ENCODE measurements at regions not wholly inside any gene's neighbourhood (a gene's known extent, or its start where the extent isn't known, plus 50 kb on each side); places are given as distances from the start of the nearest gene placed in this dataset.

- CTCF ChIA-PET: interaction anchor here (0.6 kb wide), 1 partner anchor 8 kb away, joined by 4 read pairs; no protein-coding TSS in a partner anchor
- Histone ChIP-seq H3K9me3 (ENCODE audit: control insufficient read depth, insufficient read depth, low read depth, low read length) (no peaks in the 10 kb centered on the region), H3K4me1 (ENCODE audit: control insufficient read depth, insufficient read depth, low read length) (no peaks in the 10 kb centered on the region), H3K4me3 (ENCODE audit: low read depth, low read length) (no peak overlapping the region), H3K27ac (ENCODE audit: extremely low read depth, low read depth, low read length) (no peak overlapping the region), H3K36me3 (ENCODE audit: control insufficient read depth in 2 of 2, insufficient read depth in 1 of 2, low read length in 2 of 2) (no peaks in the 10 kb centered on the region)
- POLR2A ChIA-PET: no interaction called here
- no peak for TF ChIP-seq SALL2 (tag by site-specific recombination; IDR thresholded peaks at IDR 0.05; ENCODE audit: borderline replicate concordance)
- TF ChIP-seq ZNF518A (tag by site-specific recombination; conservative IDR thresholded peaks at IDR 0.05; ENCODE audit: low read depth): no peak
- TF ChIP-seq ZBTB10 (tag by site-specific recombination; IDR thresholded peaks at IDR 0.05): no peak
- no peak for TF ChIP-seq ZNF777 (tag by site-specific recombination; IDR thresholded peaks at IDR 0.05; ENCODE audit: borderline replicate concordance)
- no peak for TF ChIP-seq ZNF707 (tag by site-specific recombination; IDR thresholded peaks at IDR 0.05)
Observed at GRCh38 chr4:136935305-136935704, 597.0 kb downstream of the PCDH18 start.

- Histone ChIP-seq H3K27ac (ENCODE audit: extremely low read depth, low read depth, low read length) (no peak overlapping the region), H3K4me3 (ENCODE audit: low read depth, low read length) (no peak overlapping the region), H3K9me3 (ENCODE audit: control insufficient read depth, insufficient read depth, low read depth, low read length) (no peaks in the 10 kb centered on the region), H3K4me1 (ENCODE audit: control insufficient read depth, insufficient read depth, low read length) (no peaks in the 10 kb centered on the region), H3K36me3 (ENCODE audit: control insufficient read depth in 2 of 2, insufficient read depth in 1 of 2, low read length in 2 of 2) (no peaks in the 10 kb centered on the region)
- CTCF ChIA-PET: interaction anchor here (0.6 kb wide), 1 partner anchor 9 kb away, joined by 4 read pairs; no protein-coding TSS in a partner anchor
- TF ChIP-seq ZNF513 (tag by site-specific recombination; IDR thresholded peaks at IDR 0.05) (no peak), ZNF266 (tag by site-specific recombination; IDR thresholded peaks at IDR 0.05; ENCODE audit: low read depth) (no peak), ZNF132 (tag by site-specific recombination; IDR thresholded peaks at IDR 0.05; ENCODE audit: borderline replicate concordance) (no peak), ZSCAN16 (tag by site-specific recombination; IDR thresholded peaks at IDR 0.05) (no peak), ZNF837 (tag by site-specific recombination; IDR thresholded peaks at IDR 0.05) (no peak), KLF16 (tag by site-specific recombination; IDR thresholded peaks at IDR 0.05) (no peak), ZNF2 (tag by site-specific recombination; IDR thresholded peaks at IDR 0.05) (no peak), ZXDB (tag by site-specific recombination; IDR thresholded peaks at IDR 0.05) (no peak), ZNF24 (tag by site-specific recombination; IDR thresholded peaks at IDR 0.05) (no peak), ZNF354C (tag by site-specific recombination; IDR thresholded peaks at IDR 0.05; ENCODE audit: borderline replicate concordance, low read depth) (no peak), YY2 (tag by site-specific recombination; IDR thresholded peaks at IDR 0.05) (no peak)
- POLR2A ChIA-PET: no interaction called here
Observed at GRCh38 chr4:136934601-136935000, 597.7 kb downstream of the PCDH18 start.
